Mucosa of gallbladder (tissue), 1 donor: ENCODE measurements at regions not wholly inside any gene's neighbourhood (a gene's known extent, or its start where the extent isn't known, plus 50 kb on each side); places are given as distances from the start of the nearest gene placed in this dataset.

ENCODE experiments used
- DNase-seq: peaks from one replicate; pipeline ENCODE4 v3.0.0-alpha.2; 2020; ENCODE audit warnings: low spot score
- donor health status: DM: no; HTN: no; CAD: no.

DNA sequence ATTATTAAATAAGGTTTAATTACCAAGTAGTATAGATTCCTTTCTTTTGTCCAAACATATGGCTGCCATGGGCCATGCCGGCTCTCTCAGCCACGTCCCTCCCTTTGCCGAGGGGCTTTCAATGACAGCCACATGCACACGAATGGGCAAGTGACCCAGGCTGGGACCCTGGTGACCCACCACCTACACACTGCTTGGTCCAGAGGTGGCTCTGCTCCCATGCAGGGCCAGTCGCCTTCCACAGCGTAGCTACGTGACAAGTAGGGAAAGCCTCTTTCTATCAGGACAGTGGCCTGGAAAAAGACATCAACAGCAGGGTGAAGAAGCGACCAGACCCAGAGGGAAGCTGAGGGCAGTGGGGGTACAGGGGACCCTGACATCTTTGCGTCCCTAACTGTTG is 152.8 kb upstream of the CST7 start:
- no peak for DNase-seq

DNA sequence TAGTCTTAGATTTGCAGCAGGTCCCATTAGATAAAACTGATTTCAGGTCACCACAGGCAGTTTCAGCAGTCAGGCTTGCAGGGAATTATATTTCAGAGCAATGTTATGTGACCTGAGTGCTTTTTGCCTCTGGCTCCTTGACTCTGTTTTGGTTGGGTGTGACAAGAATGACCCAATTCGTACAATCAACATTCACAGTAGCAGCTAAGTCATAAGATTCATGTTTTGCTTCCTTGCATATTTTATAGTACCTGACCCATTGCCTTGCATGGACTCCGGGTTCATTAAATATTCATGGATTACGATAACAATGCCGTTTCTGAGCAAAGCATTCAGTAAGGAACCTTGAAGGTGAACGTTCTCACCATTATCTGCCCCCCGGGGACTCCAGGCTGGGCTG is 152.0 kb upstream of the CST7 start:
- DNase-seq: no peak

DNA sequence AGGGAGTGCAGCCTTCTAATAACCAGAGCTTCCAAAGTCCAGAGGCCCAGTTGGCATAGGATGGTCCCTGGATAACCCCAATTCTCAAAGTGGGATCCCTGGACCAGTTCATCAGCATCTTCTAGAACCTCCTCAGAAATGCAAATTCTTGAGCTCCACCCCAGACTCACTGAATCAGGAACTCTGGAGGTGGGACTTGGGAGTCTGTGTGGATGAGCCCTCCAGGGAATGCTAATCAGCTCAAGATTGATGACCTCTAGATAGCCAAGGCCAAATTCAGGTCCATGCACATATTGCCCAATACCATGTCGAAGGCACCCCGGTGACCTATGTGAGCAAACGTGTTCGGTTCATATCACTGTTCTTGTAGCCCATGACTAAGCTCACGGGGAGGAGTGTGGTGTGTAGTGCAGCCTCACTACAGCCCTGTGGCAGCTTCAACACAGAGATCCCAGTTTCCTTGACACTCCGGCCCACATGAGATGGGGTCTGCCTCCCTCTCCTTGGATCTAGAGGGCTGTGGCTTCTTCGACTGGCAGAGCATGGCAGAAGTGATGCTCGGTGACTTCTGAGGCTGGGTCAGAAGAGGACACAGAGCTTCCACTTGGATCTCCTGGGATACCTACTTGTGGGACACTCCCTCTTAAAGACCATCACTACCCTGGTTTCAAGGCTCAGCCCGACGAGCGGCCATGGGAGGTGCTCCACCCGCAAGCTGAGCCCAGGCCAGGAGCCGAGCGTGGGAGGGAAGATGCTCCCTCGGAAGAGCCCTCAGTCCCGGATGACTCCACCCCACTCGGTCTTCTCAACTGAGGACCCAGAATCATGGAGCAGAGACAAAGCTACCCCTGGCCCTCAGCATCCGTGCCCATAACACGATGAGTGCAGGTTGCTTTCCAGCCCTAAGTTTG is 151.1 kb upstream of the CST7 start:
- no peak for DNase-seq

DNA sequence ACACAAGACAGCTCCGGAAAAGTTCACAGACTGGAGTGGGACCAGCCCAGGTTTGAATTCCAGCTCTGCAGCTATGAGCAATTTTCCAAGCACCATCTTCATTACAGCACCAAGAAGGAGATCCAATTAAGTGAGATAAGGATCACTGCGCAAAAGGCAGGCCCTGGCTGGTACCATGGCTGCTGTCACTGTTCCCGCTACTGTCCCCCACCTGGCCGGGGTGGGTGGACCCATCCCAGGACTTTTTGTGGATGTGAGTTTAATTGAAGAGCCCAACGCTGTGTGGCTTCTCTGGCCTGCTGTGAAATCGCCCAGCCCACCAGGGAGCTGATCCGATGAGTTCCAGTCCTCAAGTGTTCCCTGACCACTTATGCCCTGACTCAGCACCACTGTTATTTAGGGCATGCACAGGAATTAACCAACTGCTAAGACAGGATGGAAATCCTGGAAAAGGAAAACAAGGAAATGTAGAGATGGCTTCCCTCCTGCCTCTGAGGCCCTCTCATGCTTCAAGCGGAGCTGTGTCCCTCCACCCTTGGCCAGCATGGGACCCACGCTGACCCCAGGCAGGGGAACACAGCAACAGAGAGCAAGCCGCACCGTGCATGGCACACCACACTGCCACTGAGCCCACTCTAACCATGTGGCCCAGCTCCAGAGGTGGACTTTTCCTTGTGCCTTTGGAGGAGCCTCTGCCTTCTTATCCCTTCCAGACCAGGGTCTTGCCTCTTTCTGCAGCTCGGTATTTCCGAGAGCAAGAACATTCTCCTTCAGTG is 150.0 kb upstream of the CST7 start:
- no peak for DNase-seq

DNA sequence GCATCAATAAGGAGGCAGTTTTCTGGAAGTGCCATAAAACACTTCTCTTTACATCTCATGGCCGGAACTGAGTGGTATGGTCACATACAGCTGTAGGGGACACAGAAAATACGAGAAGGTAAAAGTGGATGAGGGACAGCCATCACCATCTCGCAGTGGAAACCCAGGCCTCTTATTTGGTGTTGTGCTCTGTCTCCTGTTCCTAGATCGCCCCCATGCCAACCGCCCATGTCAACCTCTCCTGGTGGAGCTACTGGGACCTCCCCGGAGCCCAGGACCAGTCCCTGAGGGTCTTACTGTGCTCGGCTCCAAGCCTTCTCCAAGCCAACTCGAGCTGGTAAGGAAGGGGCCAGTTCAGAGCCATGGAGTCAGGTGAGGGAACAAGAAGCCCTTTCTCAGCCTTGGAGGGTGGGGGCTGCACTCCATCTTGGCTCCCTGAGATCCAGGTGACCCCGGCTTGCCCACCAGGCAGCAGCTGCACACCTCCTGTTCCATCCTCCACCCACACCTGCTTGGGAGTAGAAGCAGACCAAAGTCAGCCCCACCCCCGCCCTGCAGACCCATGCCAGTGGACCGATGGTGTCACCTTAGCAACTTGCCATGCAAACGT is 149.0 kb upstream of the CST7 start:
- DNase-seq: no peak

DNA sequence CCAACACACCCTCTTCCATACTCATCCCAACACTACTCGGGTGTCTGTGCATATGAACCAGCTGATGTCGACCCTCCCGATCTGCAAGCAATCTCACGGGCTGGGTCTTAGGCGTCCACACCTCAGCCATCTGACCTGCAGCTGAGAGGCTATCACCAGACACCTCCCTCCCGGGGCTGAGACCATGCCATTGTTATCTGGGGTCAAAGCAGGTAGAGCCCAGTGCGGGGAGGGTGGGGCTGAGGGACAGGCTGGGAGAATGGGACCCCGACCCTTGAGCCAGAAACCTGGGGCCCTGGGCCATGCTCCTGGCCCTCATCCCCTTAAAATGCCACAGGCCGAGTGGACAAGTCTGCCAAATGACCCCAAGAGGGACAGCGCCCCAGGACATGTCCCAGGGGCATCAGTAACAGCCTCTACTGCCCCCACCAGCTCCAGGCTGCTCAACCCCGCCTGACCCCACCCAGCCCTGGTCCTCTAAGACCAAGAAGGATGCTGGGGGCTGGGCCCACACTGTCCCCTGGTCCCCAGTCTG is 146.7 kb upstream of the CST7 start:
- no peak for DNase-seq

DNA sequence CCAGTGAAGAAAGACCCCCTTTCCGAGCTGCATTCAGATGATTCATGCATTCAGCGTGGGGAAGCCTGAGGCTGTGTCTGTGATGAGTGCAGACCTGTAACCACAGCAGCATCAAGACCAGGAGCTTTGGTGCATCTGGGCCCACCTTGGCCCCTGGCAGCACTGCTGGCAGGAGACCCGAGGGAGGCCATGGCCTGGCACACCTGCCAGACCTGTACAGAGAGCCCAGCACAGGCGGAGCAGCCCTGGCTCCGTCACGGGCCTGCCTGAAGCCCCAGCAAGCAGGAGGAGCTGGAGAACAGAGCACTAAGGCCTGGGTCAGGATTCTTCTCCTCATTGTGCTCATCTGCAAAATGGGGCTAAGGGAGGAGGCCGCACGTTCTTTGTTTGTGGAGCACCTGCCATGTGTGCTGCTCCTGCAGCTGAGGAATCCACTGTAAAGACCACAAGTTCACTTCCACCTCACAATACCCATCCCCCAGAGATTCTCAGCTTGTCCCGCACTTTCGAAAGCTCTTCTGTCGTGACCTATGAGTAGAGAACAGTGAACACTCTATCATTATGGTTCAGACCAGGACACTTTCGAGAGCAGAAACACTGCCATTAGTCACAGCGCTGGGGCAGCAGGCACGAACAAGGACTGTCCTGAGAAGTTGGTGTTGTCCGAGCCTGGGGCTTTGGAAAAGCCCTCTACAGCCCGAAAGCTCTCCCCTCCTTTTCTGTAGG is 144.4 kb upstream of the CST7 start:
- DNase-seq: no peak

DNA sequence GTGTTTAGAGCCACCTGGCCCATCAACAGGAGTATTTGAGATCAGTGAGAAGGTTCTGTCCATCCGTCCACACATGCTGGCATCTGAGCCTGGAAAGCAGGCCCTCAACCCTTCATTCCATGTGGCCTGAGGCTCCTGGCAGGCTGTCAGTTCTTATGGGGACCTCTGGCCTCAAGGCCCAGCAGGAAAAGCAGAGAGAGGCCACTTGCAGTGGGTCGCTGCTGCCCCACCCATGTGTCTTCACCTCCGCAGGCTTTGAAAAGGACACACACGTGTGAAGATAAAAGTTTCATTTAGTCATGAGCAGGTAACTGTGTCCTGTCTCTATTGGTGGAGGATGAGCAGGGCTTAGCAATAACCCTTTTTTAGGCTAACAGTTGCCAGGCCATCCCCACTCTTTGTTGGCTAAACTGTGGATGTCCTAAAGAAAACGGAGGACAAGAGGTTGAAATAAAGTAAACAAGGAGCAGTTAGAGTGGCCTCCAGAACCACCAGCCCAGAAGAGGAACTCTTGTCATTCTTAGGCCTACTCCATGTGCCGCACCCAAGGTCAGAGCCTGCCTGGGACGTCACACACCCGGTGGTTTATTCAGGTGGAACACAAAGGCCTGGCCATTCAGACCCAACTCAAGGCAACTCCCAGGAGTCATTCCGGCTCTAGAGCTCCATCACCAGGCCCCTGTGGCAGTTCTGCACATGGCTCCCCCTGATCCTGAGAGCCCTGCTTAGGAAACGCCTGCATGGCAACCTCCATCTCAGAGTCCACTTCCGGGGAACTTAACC is 143.4 kb upstream of the CST7 start:
- no peak for DNase-seq

DNA sequence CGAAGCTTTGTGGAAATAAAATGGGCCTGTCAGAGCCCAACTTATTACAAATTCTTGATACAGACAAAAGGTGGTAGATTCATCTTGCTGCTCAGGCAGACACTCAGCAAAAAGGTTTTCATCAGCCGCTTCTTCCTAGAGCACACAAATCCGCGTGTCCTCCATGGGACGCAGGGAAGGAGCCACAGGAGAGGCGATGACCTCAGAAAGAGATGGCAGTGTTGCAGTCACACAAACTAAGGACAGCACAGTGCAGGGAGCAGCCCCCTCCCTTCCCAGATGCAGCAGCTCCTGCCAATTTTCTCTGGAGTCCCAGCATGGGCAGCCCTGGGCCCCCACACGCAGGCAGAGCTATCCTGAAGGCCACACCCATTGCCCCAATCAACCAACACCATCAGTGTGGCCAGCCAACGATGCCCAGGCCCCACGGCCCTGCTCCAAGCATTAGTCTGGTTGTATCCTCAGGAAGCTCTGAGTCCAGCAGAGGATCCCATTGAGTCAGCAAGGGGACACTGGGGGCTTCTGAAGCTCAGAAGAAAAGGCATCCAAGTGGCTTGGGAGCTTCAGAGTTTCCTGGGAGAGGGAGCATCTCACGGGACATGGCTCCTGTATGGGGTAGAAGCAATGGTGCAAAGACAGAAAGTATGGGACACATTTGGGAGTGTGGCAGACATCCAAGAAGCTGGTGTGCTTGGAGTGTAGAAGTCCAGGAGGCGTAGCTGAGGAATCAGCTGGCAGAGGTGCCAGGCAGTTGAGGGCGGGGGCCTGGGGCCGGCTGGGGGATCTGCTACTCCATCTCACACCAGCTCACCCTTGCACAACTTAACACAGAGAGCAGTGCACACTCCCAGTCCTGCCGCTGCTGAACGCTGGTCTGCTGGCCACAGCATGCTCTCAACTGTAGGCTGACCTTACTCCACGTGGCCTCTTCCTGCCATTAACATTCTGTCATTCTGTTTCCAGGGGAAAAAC is 142.1 kb upstream of the CST7 start:
- DNase-seq: no peak

DNA sequence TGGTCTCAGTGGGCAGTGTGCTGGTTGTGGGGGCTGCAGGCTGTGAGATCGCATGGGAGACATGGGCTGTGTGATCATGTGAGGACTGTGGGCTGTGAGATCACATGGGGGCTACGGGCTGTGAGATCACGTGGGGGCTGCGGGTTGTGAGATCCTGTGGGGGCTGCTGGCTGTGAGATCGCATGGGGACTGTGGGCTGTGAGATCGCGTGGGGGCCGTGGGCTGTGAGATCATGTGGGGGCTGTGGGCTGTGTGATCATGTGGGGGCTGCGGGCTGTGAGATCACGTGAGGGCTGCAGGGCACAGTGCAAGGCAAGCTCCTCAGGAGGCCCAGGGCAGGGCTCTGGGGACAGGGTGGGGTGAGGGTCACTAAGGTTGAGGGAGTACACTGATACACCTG is 140.5 kb upstream of the CST7 start:
- DNase-seq: no peak

DNA sequence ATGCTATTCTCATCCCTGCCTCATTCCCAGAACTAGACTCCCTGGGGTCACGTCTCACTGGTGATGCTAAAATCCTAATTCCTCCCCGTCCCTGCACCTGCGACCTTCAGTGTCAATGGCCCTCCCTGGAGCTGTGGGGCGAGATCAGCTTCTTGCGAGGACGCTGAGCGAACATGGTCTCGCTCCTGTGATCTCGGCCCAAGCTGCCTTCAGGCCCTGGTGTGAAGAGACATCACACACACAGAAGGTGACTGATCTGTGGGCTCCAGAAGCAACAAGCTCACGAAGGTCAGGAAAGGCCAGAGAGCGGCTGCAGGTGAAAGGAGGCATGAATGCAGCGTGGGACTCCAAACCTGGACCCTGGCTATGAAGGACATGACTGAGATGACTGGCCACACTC is 139.5 kb upstream of the CST7 start:
- DNase-seq: no peak

DNA sequence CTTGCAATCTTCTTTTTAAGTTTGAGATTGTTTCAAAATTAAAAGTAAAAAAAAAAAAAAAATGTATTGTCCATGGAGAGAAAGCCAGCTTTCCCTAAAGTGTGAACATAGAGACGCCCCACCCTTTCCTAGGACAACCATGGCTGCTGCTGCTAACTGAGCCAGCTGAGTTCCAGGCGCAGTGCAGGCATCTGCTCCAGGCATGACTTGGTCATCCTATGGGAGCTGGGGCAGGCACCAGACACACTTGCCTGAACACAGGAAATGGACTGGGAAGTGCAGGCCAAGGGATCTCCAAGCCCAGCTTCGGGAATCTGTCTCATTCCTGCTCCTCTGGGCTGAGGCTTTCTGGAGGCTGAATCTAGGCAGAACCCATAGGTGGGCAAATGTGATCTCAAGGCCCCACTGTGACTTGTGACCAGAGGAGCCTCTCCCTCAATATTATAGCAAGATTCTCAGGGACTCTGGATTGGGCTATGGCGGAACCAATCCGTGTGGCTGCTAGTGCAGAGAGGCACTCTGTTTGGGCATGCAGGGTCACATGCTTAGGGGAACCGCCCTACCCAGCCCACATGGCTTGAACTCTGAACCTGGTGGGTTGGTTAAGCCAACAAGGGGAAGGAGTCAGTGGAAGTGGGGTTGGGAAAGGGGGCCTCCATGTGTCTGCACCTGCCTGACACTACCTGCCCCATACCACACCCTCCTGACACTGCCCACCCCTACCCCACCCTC is 138.2 kb upstream of the CST7 start:
- DNase-seq: no peak

DNA sequence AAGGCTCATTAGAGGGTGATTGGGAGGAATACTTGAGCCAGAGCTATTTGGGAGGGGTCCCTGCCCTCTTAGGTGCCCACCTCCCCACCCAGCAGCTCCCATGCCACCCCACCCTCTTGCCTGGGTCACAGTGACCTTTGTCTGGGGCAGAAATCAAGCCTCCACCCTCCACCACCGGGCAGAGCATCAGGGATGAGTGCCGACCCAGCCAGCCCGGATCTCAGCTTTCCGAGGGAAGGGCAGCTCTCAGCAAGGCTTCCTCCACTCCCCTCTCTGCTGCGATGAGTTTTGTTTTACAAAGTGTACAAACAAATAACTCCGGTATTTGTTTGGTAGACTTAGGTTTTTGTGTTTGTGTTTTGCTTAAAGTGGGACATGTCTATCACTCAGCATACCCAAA is 136.7 kb upstream of the CST7 start:
- DNase-seq: no peak

DNA sequence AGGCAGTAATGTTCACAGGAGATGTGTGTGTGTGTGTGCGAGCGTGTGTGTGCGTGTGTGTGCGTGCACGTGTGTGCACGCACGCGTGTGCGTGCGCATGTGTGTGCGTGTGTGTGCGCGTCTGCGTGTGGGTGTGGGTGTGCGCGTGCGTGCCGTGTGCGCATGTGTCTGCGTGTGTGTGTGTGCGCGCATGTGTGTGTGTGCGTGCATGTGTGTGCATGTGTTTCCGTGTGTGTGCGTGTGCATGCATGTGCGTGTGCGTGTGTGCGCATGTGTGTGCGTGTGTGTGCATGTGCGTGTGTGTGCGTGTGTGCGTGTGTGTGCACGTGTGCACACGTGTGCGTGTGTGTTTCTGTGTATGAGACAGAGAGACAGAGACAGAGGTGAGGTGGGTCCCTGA is 136.0 kb upstream of the CST7 start:
- no peak for DNase-seq

DNA sequence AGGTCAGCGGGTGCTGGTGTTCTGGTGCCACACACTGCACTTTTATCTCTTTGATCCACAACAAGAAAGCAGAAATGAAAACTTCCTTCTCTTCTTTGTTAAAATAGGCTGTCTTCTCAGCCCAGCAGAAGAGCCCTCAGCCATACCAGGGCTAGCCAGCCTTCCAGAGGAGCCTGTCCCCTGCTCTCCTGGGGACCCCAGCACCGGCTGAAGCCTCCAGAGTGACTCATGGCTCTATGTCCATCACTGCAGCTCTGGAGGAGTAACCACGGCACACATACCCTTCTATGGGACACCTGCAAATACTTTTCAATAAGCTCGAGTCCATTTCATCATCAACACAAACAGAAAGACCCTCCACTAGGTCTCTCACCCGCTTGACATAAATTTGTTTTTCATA is 135.6 kb upstream of the CST7 start:
- no peak for DNase-seq

DNA sequence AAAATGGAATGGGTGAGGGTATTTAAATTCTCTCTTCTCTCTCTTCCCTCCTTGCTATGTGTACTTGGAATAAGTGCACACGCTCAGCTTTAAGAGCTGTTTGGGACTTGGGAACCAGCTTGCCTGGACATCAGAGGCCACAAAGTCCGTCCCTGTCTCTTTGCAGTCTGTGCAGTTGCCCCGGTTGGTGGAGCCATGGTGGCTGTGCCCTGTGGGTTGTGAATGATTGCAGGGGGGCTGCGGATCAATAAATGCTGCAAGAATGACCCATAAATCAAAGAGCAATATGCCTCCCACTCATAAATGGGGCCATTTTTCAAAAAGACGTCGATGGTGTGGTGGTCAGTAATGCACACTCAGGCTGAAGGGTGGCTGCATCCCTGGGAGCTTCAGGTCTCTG is 135.1 kb upstream of the CST7 start:
- no peak for DNase-seq

DNA sequence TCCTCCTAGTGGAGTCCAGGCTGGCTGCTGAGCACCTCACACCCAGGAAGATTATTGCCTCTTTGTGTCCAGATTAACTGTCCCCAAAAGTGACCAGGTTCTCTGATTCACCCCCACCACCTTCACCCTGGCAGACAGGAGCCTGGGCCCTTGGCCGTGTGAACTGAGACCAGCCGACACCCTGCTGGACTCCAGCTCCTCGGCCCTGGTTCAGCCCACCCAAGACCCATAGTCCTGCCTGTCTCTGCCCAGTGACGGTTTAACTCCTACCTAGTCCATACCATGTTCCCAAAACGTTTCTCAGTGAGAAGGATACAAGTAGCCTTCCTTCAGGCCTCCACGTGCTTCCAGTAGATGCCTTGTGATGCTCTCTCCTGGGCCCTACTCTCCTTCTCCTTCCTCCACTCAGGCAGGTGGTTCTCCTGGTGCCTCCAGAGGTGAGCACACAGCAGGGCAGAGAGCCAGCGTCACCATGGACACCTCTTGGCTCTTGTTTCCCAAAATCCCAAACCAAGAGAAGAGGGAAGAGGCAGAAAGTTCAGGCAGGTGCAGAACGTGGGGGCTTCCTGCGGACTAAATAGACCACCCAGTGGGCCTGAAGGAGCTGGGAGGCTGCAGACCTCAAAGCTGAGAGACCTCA is 134.4 kb upstream of the CST7 start:
- DNase-seq: no peak

DNA sequence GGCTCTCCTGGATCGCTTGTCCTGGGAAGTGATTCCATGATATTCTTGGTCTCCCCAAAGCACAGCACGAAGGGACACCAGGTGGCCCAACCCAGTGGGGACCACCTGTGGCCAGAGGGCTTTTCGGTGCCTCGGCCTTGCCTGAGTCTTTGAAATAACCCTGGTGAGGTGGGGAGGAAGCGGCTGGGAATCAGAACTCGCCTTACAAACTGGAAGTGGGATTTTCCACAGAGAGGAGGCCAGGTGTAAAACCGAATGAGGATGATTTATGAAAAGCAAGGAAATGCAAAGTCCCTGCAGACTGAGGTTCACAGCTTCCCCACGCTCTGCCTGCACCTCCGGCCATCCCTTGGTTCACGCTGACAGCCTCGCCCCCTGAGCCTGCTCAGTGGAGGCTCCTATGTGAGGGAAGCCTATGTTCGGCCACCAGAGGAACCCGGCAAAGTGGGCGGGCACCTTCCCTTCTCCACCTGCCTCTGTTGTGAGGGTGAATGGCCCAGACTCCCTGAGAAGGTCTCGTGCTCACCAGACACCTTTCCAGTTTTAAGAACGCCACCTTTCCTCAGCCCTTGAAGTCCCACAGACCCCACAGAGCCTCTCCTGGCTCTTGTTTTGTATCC is 133.8 kb upstream of the CST7 start:
- DNase-seq: no peak
